Mesenchymal stem cell (in vitro differentiated cells and primary cell): ENCODE measurements at regions not wholly inside any gene's neighbourhood (a gene's known extent, or its start where the extent isn't known, plus 50 kb on each side); places are given as distances from the start of the nearest gene placed in this dataset.

Experiments used
- DNase-seq: peaks from one replicate; pipeline ENCODE4 v3.0.0-alpha.2; 2013
- H2AFZ ChIP-seq: one replicate; pipeline ENCODE4 v1.6.1; 2013; ENCODE audit warnings: low read depth, mild to moderate bottlenecking, control low read depth, inconsistent platforms, low read length, moderate library complexity
- H2AK5ac ChIP-seq: 2 replicates; pipeline ENCODE4 v1.6.1; 2013; ENCODE audit warnings: low read length, moderate library complexity, mild to moderate bottlenecking, inconsistent platforms; ENCODE audit not compliant: severe bottlenecking
- H2BK120ac ChIP-seq: one replicate; pipeline ENCODE4 v1.6.1; 2013; ENCODE audit warnings: low read depth, mild to moderate bottlenecking, inconsistent platforms, low read length, moderate library complexity
- H2BK12ac ChIP-seq, 2 experiments: one replicate each; pipeline ENCODE4 v1.6.1; 2013; ENCODE audit warnings: inconsistent platforms in 2 of 2, low read length in 2 of 2, mild to moderate bottlenecking in 2 of 2, moderate library complexity in 2 of 2, control low read depth in 1 of 2
- H2BK15ac ChIP-seq: one replicate; pipeline ENCODE4 v1.6.1; 2013; ENCODE audit warnings: mild to moderate bottlenecking, low read depth, inconsistent platforms; ENCODE audit not compliant: poor library complexity, severe bottlenecking
- H2BK5ac ChIP-seq: 2 replicates; pipeline ENCODE4 v1.6.1; 2013; ENCODE audit warnings: low read depth, mild to moderate bottlenecking, low read length, control low read depth, inconsistent platforms; ENCODE audit not compliant: poor library complexity, severe bottlenecking
- H3K14ac ChIP-seq, 2 experiments: one replicate each; pipeline ENCODE4 v1.6.1; 2013; ENCODE audit warnings: inconsistent platforms in 2 of 2, low read length in 2 of 2, control low read depth in 1 of 2, mild to moderate bottlenecking in 1 of 2, moderate library complexity in 1 of 2
- H3K18ac ChIP-seq, 2 experiments: one replicate each; pipeline ENCODE4 v1.6.1; 2013; ENCODE audit warnings: inconsistent platforms in 2 of 2, low read length in 2 of 2, control low read depth in 1 of 2, low read depth in 1 of 2, mild to moderate bottlenecking in 1 of 2
- H3K23ac ChIP-seq, 2 experiments: one replicate each; pipeline ENCODE4 v1.6.1; 2013; ENCODE audit warnings: inconsistent platforms in 2 of 2, low read length in 2 of 2, mild to moderate bottlenecking in 2 of 2, moderate library complexity in 2 of 2, control low read depth in 1 of 2
- H3K27ac ChIP-seq: 2 replicates; pipeline ENCODE4 v1.5.1; 2013; ENCODE audit warnings: mild to moderate bottlenecking, moderate library complexity, low read length, control low read depth, inconsistent platforms; ENCODE audit not compliant: poor library complexity, severe bottlenecking
- H3K27me3 ChIP-seq, 2 experiments: 2 replicates each; pipeline versions ENCODE4 v1.6.1 to v1.7.0; 2013; ENCODE audit warnings: low read length in 2 of 2, mild to moderate bottlenecking in 2 of 2, moderate library complexity in 2 of 2, control low read depth in 1 of 2, inconsistent platforms in 1 of 2; ENCODE audit not compliant: control insufficient read depth in 1 of 2, insufficient read depth in 1 of 2
- H3K36me3 ChIP-seq, 2 experiments: 2 replicates each; pipeline versions ENCODE4 v1.6.1 to v1.7.0; 2013; ENCODE audit warnings: low read length in 2 of 2, control low read depth in 1 of 2, inconsistent platforms in 1 of 2, low read depth in 1 of 2, mild to moderate bottlenecking in 1 of 2; ENCODE audit not compliant: insufficient read depth in 2 of 2, control insufficient read depth in 1 of 2
- H3K4ac ChIP-seq, 2 experiments: one replicate each; pipeline ENCODE4 v1.6.1; 2013; ENCODE audit warnings: inconsistent platforms in 2 of 2, low read length in 2 of 2, mild to moderate bottlenecking in 2 of 2, moderate library complexity in 2 of 2, control low read depth in 1 of 2, low read depth in 1 of 2
- H3K4me1 ChIP-seq: 2 replicates; pipeline ENCODE4 v1.6.1; 2013; ENCODE audit warnings: low read depth, low read length, control low read depth; ENCODE audit not compliant: control insufficient read depth, insufficient read depth
- H3K4me2 ChIP-seq: 2 replicates; pipeline ENCODE4 v1.6.1; 2013; ENCODE audit warnings: low read length, mild to moderate bottlenecking, inconsistent platforms; ENCODE audit not compliant: poor library complexity, severe bottlenecking
- H3K4me3 ChIP-seq, 2 experiments: 2 replicates each; pipeline versions ENCODE4 v1.5.1 to v1.7.0; 2013; ENCODE audit warnings: low read length in 2 of 2, mild to moderate bottlenecking in 2 of 2, control low read depth in 1 of 2, low read depth in 1 of 2; ENCODE audit not compliant: insufficient read depth in 1 of 2
- H3K79me1 ChIP-seq: replicated peaks from 2 replicates; pipeline ENCODE4 v1.6.1; 2013; ENCODE audit warnings: mild to moderate bottlenecking, control low read depth, low read length, inconsistent platforms; ENCODE audit not compliant: poor library complexity, severe bottlenecking
- H3K9ac ChIP-seq: 2 replicates; pipeline ENCODE4 v1.7.0; 2013; ENCODE audit warnings: mild to moderate bottlenecking, low read length, moderate library complexity
- H3K9me3 ChIP-seq: 2 replicates; pipeline ENCODE4 v1.7.0; 2013; ENCODE audit warnings: mild to moderate bottlenecking, low read length; ENCODE audit not compliant: control insufficient read depth
- H4K8ac ChIP-seq: one replicate; pipeline ENCODE4 v1.6.1; 2013; ENCODE audit warnings: inconsistent platforms, mild to moderate bottlenecking, low read length, moderate library complexity
- H4K91ac ChIP-seq: one replicate; pipeline ENCODE4 v1.6.1; 2013; ENCODE audit warnings: mild to moderate bottlenecking, low read length, inconsistent platforms
- WGBS: methylation state at CpG from one replicate; pipeline ENCODE4 v1.1.7; 2013; ENCODE audit warnings: mixed read lengths; 5-methylcytosine and 5-hydroxymethylcytosine counted together

GRCh38 chr20:59526242-59527225, 77.8 kb upstream of the PHACTR3 start:
- Histone ChIP-seq H2BK5ac (no peak overlapping the region), H2BK12ac (no peak overlapping the region), H3K4me1 (no peaks in the 10 kb centered on the region), H2BK15ac (no peak overlapping the region), H4K8ac (no peak overlapping the region), H3K27ac (no peak overlapping the region), H2AFZ (no peak overlapping the region), H2BK120ac (no peak overlapping the region), H3K27me3 (peaks cover 0 to 63% of the 10 kb centered on the region in 2 experiments), H3K18ac (no peak overlapping the region), H3K36me3 (no peaks in the 10 kb centered on the region), H4K91ac (no peak overlapping the region), H3K4me3 (no peak overlapping the region), H2AK5ac (no peak overlapping the region), H3K4ac (no peak overlapping the region), H3K79me1 (no peaks in the 10 kb centered on the region), H3K14ac (no peak overlapping the region), H3K9me3 (no peaks in the 10 kb centered on the region), H3K23ac (no peak overlapping the region), H3K4me2 (no peak overlapping the region), H3K9ac (no peak overlapping the region)
- no peak for DNase-seq
- 57% methylated on average over 16 of the region's 18 CpGs for WGBS

GRCh38 chr20:59530782-59531181, 73.6 kb upstream of the PHACTR3 start:
- 100% methylated on average over 1 of the region's 2 CpGs for WGBS
- no peak overlapping the region for H3K9ac ChIP-seq
- no peak overlapping the region for H2BK120ac ChIP-seq
- H3K79me1 ChIP-seq, result no peaks in the 10 kb centered on the region
- no peak overlapping the region for H3K23ac ChIP-seq
- H3K4me2 ChIP-seq, result no peak overlapping the region
- no peak overlapping the region for H2AK5ac ChIP-seq
- H4K8ac ChIP-seq, result no peak overlapping the region
- no peak overlapping the region for H2BK12ac ChIP-seq
- H3K27me3 ChIP-seq, result peaks cover 0 to 35% of the 10 kb centered on the region in 2 experiments
- no peaks in the 10 kb centered on the region for H3K4me1 ChIP-seq
- no peak overlapping the region for H3K4ac ChIP-seq
- no peaks in the 10 kb centered on the region for H3K9me3 ChIP-seq
- H3K36me3 ChIP-seq, result no peaks in the 10 kb centered on the region
- no peak overlapping the region for H2BK5ac ChIP-seq
- DNase-seq, result no peak
- no peak overlapping the region for H3K27ac ChIP-seq
- no peak overlapping the region for H4K91ac ChIP-seq
- no peak overlapping the region for H3K4me3 ChIP-seq
- no peak overlapping the region for H2AFZ ChIP-seq
- no peak overlapping the region for H2BK15ac ChIP-seq
- no peak overlapping the region for H3K14ac ChIP-seq
- no peak overlapping the region for H3K18ac ChIP-seq

- Histone ChIP-seq H3K27me3 (no peaks in the 10 kb centered on the region), H4K91ac (no peak overlapping the region), H2BK5ac (no peak overlapping the region), H2BK15ac (no peak overlapping the region), H2BK12ac (no peak overlapping the region), H4K8ac (no peak overlapping the region), H3K4ac (no peak overlapping the region), H3K4me3 (no peak overlapping the region), H2BK120ac (no peak overlapping the region), H3K18ac (no peak overlapping the region), H3K14ac (no peak overlapping the region), H3K36me3 (no peaks in the 10 kb centered on the region), H3K4me2 (no peak overlapping the region), H3K79me1 (no peaks in the 10 kb centered on the region), H3K4me1 (no peaks in the 10 kb centered on the region), H3K23ac (no peak overlapping the region), H2AK5ac (no peak overlapping the region), H3K9me3 (peaks cover 2% of the 10 kb centered on the region), H3K9ac (no peak overlapping the region), H3K27ac (no peak overlapping the region), H2AFZ (no peak overlapping the region)
- WGBS, result 89% methylated on average over 1 of the region's 2 CpGs
- DNase-seq, result no peak
Measured at GRCh38 chr20:59537991-59538390, 66.3 kb upstream of the PHACTR3 start.

- 84% methylated on average over 8 of the region's 8 CpGs for WGBS
- H3K4ac ChIP-seq, result no peak overlapping the region
- no peak overlapping the region for H3K14ac ChIP-seq
- no peak for DNase-seq
- H2BK12ac ChIP-seq, result no peak overlapping the region
- H2AFZ ChIP-seq, result no peak overlapping the region
- no peak overlapping the region for H4K91ac ChIP-seq
- H3K4me1 ChIP-seq, result no peaks in the 10 kb centered on the region
- H2BK5ac ChIP-seq, result no peak overlapping the region
- no peak overlapping the region for H3K9ac ChIP-seq
- no peak overlapping the region for H4K8ac ChIP-seq
- no peak overlapping the region for H3K27ac ChIP-seq
- peaks cover 0 to 4% of the 10 kb centered on the region in 2 experiments for H3K27me3 ChIP-seq
- no peak overlapping the region for H2BK120ac ChIP-seq
- no peak overlapping the region for H3K18ac ChIP-seq
- no peaks in the 10 kb centered on the region for H3K36me3 ChIP-seq
- H3K4me3 ChIP-seq, result no peak overlapping the region
- no peak overlapping the region for H2AK5ac ChIP-seq
- H3K4me2 ChIP-seq, result no peak overlapping the region
- H3K23ac ChIP-seq, result no peak overlapping the region
- no peaks in the 10 kb centered on the region for H3K9me3 ChIP-seq
- no peaks in the 10 kb centered on the region for H3K79me1 ChIP-seq
- no peak overlapping the region for H2BK15ac ChIP-seq
Measured at GRCh38 chr20:59547596-59547995, 56.7 kb upstream of the PHACTR3 start.
